Neural progenitor cell (in vitro differentiated cells): ENCODE measurements at regions not wholly inside any gene's neighbourhood (a gene's known extent, or its start where the extent isn't known, plus 50 kb on each side); places are given as distances from the start of the nearest gene placed in this dataset.

ENCODE experiments used
- DNase-seq: peaks from one replicate; pipeline ENCODE4 v3.0.0-alpha.2; 2016; ENCODE audit warnings: low spot score
- H2AFZ ChIP-seq: fragments of 200-600 bp; sonication (generic); replicated peaks from 2 replicates; pipeline ENCODE4 v1.6.1; 2016; ENCODE audit warnings: antibody characterized with exemption
- H3F3A ChIP-seq: fragments of 200-600 bp; sonication (generic); 2 replicates; pipeline ENCODE4 v1.6.1; 2016; ENCODE audit warnings: antibody characterized with exemption, low read depth
- H3K27ac ChIP-seq: fragments of 200-600 bp; sonication (generic); 2 replicates; pipeline ENCODE4 v1.5.1; 2016; ENCODE audit warnings: mild to moderate bottlenecking
- H3K27me3 ChIP-seq: fragments of 200-600 bp; sonication (generic); 2 replicates; pipeline ENCODE4 v1.6.1; 2016; ENCODE audit warnings: mild to moderate bottlenecking, moderate library complexity
- H3K36me3 ChIP-seq: fragments of 200-600 bp; sonication (generic); 2 replicates; pipeline ENCODE4 v1.5.1; 2016
- H3K4me1 ChIP-seq: fragments of 200-600 bp; sonication (generic); 2 replicates; pipeline ENCODE4 v1.6.1; 2016; ENCODE audit warnings: mixed run types
- H3K4me2 ChIP-seq: fragments of 200-600 bp; sonication (generic); 2 replicates; pipeline ENCODE4 v1.6.1; 2016
- H3K4me3 ChIP-seq: fragments of 200-600 bp; sonication (generic); 2 replicates; pipeline ENCODE4 v1.5.1; 2016
- H3K79me2 ChIP-seq: fragments of 200-600 bp; sonication (generic); 2 replicates; pipeline ENCODE4 v1.6.1; 2016; ENCODE audit warnings: low read depth
- H3K9ac ChIP-seq: fragments of 200-600 bp; sonication (generic); 2 replicates; pipeline ENCODE4 v1.6.1; 2016
- H3K9me3 ChIP-seq: fragments of 200-600 bp; sonication (generic); 2 replicates; pipeline ENCODE4 v1.5.1; 2016; ENCODE audit warnings: low read depth
- H4K20me1 ChIP-seq: fragments of 200-600 bp; sonication (generic); 2 replicates; pipeline ENCODE4 v1.6.1; 2016; ENCODE audit warnings: low read depth
- H3K27ac Mint-ChIP-seq: 3 replicates; pipeline ENCODE4 v1.8.0; 2021; ENCODE audit warnings: mixed read lengths
- H3K27me3 Mint-ChIP-seq: 2 replicates; pipeline ENCODE4 v1.8.0; 2022; ENCODE audit warnings: low read depth, mild to moderate bottlenecking, inconsistent platforms, moderate library complexity, mixed read lengths; ENCODE audit not compliant: insufficient read depth
- H3K36me3 Mint-ChIP-seq: 3 replicates; pipeline ENCODE4 v1.8.0; 2021; ENCODE audit warnings: mixed read lengths
- H3K4me1 Mint-ChIP-seq: 3 replicates; pipeline ENCODE4 v1.8.0; 2021; ENCODE audit warnings: mixed read lengths
- H3K4me3 Mint-ChIP-seq: 3 replicates; pipeline ENCODE4 v1.8.0; 2021; ENCODE audit warnings: mild to moderate bottlenecking, moderate library complexity, mixed read lengths
- H3K9me3 Mint-ChIP-seq: 3 replicates; pipeline ENCODE4 v1.8.0; 2020; ENCODE audit warnings: mixed read lengths
- CTCF ChIP-seq: fragments of 200-600 bp; sonication (generic); IDR thresholded peaks from 2 replicates; pipeline ENCODE4 v1.5.1; 2017; ENCODE audit warnings: antibody characterized with exemption, mild to moderate bottlenecking
- EZH2 ChIP-seq: fragments of 200-600 bp; sonication (generic); IDR thresholded peaks from 2 replicates; pipeline ENCODE4 v1.6.1; 2017; ENCODE audit warnings: antibody characterized with exemption, mild to moderate bottlenecking, moderate library complexity
- EZH2phosphoT487 ChIP-seq: fragments of 200-600 bp; sonication (generic); IDR thresholded peaks from 2 replicates; pipeline ENCODE4 v1.6.1; 2017; ENCODE audit warnings: antibody characterized with exemption

GRCh38 chr10:3873728-3874461, 88.9 kb upstream of the KLF6 start:
- Histone ChIP-seq H2AFZ (no peak overlapping the region), H3F3A (no peaks in the 10 kb centered on the region), H3K4me2 (no peak overlapping the region), H4K20me1 (no peaks in the 10 kb centered on the region), H3K4me1 (peaks cover 8% of the 10 kb centered on the region), H3K36me3 (no peaks in the 10 kb centered on the region), H3K27ac (no peak overlapping the region), H3K4me3 (no peak overlapping the region), H3K79me2 (no peaks in the 10 kb centered on the region), H3K9ac (no peak overlapping the region), H3K27me3 (no peaks in the 10 kb centered on the region), H3K9me3 (no peaks in the 10 kb centered on the region)
- Mint-ChIP-seq H3K4me3 (no peak overlapping the region), H3K27me3 (peaks cover 2% of the 10 kb centered on the region), H3K9me3 (no peaks in the 10 kb centered on the region), H3K4me1 (peaks cover 21% of the 10 kb centered on the region), H3K36me3 (no peaks in the 10 kb centered on the region), H3K27ac (peak overlapping the region; percentile 95)
- DNase-seq, result peak; percentile 38
- TF ChIP-seq CTCF, result no peak
- TF ChIP-seq EZH2phosphoT487, result no peak
- no peak for TF ChIP-seq EZH2

- Histone ChIP-seq H3F3A (no peaks in the 10 kb centered on the region), H3K4me2 (no peak overlapping the region), H3K79me2 (no peaks in the 10 kb centered on the region), H3K9me3 (no peaks in the 10 kb centered on the region), H3K27me3 (no peaks in the 10 kb centered on the region), H3K36me3 (no peaks in the 10 kb centered on the region), H3K4me1 (peaks cover 8% of the 10 kb centered on the region), H3K9ac (no peak overlapping the region), H3K4me3 (no peak overlapping the region), H3K27ac (no peak overlapping the region), H4K20me1 (no peaks in the 10 kb centered on the region), H2AFZ (no peak overlapping the region)
- DNase-seq, result no peak
- H3K36me3 Mint-ChIP-seq, result no peaks in the 10 kb centered on the region
- peaks cover 2% of the 10 kb centered on the region for H3K27me3 Mint-ChIP-seq
- H3K9me3 Mint-ChIP-seq, result no peaks in the 10 kb centered on the region
- H3K4me3 Mint-ChIP-seq, result no peak overlapping the region
- TF ChIP-seq EZH2, result no peak
- no peak for TF ChIP-seq EZH2phosphoT487
- no peak for TF ChIP-seq CTCF
- H3K27ac Mint-ChIP-seq, result peak overlapping the region; percentile 92
- H3K4me1 Mint-ChIP-seq, result peaks cover 21% of the 10 kb centered on the region
Observed at GRCh38 chr10:3872712-3873329, 87.8 kb upstream of the KLF6 start.

- Mint-ChIP-seq H3K27ac (peak overlapping the region; percentile 36), H3K4me1 (peaks cover 21% of the 10 kb centered on the region), H3K27me3 (no peaks in the 10 kb centered on the region), H3K36me3 (no peaks in the 10 kb centered on the region), H3K4me3 (no peak overlapping the region), H3K9me3 (no peaks in the 10 kb centered on the region)
- Histone ChIP-seq H3K4me2 (no peak overlapping the region), H3K36me3 (no peaks in the 10 kb centered on the region), H3K27me3 (no peaks in the 10 kb centered on the region), H2AFZ (no peak overlapping the region), H3K9ac (no peak overlapping the region), H3F3A (no peaks in the 10 kb centered on the region), H3K27ac (no peak overlapping the region), H3K4me3 (no peak overlapping the region), H3K4me1 (peaks cover 8% of the 10 kb centered on the region), H3K79me2 (no peaks in the 10 kb centered on the region), H4K20me1 (no peaks in the 10 kb centered on the region), H3K9me3 (no peaks in the 10 kb centered on the region)
- DNase-seq, result peak; percentile 15
- no peak for TF ChIP-seq CTCF
- no peak for TF ChIP-seq EZH2
- no peak for TF ChIP-seq EZH2phosphoT487
Observed at GRCh38 chr10:3871424-3871996, 86.5 kb upstream of the KLF6 start.
